Stimulated activated CD4-positive, alpha-beta T cell treated with anti-CD3 and anti-CD28 coated beads, Interleukin-1b, Interleukin-23, amount 100 ng/mL, for 24 hours (primary cell): ENCODE measurements at regions not wholly inside any gene's neighbourhood (a gene's known extent, or its start where the extent isn't known, plus 50 kb on each side); places are given as distances from the start of the nearest gene placed in this dataset.

ENCODE experiments used
- DNase-seq, 4 experiments: peaks; one replicate each; pipeline ENCODE4 v3.0.0-alpha.2; 2020; ENCODE audit warnings: low read depth in 4 of 4, low spot score in 1 of 4

DNA sequence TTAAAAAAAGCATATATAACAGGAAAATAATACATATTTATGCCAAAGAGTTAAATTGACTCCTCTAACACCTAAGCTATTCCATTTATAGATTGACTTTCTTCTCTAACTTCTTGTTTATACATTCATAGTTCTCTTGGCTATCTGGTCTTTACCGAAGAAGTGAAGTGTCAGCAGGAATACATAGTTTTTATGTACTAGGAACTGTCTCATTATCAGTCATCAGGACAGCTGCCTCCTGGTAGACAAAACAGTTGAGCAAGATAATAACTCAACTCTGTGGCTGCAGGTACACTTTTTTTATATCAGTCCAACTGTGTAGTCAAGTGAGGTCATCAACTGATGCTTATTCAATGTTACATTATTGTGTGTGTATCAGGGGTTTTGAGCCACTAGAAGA lies 1436.0 kb upstream of the NUDT12 start:
- no peak for DNase-seq

- DNase-seq = no peak
These were observed 1435.6 kb upstream of the NUDT12 start for GRCh38 chr5:104998169-104998568.

GRCh38 chr5:104987074-104987473 lies 1424.5 kb upstream of the NUDT12 start:
- DNase-seq = no peak

- DNase-seq = no peak
These were observed 1414.9 kb upstream of the NUDT12 start for GRCh38 chr5:104977529-104977928.

DNA sequence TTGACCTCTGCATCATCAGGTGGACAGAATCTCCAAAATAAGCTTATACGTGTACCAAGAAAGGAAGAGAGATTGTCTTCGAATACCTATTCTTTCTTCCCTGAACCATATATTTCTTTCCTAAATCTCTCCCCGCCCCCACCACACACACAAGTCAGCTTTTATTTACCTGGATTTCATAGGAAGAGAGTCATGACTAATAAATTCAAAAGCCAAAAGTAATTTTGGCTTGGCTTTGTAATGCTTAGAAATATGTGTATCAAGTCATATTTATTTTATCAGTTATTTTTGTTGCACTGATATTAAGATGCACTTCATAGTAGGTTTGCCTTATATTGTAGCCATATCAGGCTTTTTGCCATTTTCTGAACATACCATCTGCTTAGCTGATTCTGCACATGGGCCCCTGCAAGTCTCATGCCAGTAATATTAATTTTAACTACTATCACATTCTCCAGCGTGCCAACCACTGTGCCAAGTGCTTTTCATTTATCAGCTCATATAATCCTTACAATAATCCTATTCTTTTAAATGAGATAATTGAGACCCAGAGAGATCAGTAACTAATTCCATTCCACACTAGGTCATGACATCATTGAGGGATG lies 1405.3 kb upstream of the NUDT12 start:
- DNase-seq = no peak

DNA sequence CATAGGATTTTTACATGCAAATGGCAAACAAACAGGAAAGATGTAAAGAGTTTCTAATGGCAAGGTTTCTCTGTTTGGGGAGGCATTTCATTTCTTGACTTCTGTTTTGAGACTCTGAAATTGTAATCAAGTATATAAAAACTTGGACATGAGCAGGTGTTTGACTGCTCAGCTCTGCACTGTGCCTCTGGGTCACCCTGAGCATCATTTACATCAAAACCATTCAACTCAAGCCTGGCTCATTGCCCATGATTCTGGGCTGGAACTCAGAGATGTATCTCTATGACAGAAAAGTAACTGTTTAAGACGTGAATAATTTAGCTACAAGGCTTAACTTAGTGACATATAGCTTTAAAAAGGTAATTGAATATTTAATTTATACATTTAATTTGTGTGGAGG lies 1402.4 kb upstream of the NUDT12 start:
- no peak for DNase-seq

DNA sequence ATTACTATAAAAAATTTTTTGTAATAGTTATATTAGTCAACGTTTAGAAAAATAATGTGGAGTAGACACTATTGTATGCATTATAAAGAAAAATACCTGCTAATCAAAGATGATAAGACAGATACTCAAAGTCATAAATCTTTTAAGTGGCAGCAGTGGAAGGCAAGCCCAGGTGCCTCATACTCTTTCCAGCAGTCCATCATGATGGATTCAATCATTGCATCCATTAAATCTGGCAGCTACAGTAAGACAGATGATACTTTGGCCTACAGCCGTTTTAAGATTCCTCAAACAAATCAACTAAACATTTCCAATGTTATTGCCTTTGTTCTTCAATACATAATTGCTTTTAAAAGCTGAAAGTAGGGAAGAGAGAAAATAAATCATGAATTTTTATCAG lies 1392.9 kb upstream of the NUDT12 start:
- no peak for DNase-seq

GRCh38 chr5:104952876-104953275 lies 1390.3 kb upstream of the NUDT12 start:
- no peak for DNase-seq

GRCh38 chr5:104951829-104952228 lies 1389.2 kb upstream of the NUDT12 start:
- DNase-seq = no peak

GRCh38 chr5:104947076-104947475 lies 1384.5 kb upstream of the NUDT12 start:
- DNase-seq = no peak

DNA sequence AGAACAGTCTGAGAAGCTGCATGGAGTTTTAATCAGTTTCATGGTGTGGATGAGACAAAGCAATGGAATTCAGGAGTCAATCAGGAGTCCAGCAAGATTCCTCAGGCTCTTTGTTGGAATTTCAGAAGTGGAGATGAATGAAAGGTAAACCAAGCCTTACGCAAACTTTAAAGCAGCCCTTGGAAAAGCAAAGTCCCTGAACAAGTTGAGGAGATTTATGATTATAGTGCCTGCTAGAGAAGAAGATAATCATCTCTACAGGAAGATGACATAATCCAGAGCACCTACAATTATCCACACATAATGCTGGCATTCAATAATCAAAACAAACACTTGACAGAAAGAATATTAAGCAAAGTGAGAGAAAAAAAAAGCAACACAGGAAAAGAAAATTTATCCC lies 1380.1 kb upstream of the NUDT12 start:
- no peak for DNase-seq

DNA sequence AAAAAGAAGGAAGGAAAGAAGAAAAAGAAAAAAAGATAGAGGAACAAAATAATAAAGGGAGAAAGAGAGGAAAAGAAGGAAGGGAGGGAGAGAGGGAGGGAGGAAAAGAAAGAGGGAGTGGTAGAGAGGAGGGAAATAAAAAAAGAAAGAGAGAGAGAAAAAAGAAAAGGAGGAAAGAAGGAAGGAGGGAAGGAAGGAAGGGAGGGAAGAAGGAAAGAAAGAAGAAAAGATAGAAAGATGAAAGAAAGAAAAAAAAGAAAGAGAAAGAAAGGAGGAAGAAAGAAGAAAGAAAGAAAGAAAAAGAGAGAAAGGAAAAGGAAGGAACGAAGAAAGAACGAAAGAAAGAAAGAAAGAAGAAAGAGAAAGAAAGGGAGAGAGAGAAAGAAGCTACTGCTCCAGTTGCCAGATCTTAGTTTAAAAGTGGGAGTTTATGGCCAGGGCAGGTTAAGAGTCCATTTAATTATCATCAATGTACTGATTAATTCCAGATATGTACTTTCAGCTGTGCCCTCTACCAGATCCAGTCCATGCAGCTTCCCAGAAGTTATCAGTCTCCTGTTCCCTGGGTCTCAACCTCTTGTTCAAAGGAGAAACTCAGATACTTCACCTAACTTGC lies 1378.5 kb upstream of the NUDT12 start:
- no peak for DNase-seq

- no peak for DNase-seq
These were observed 1375.0 kb upstream of the NUDT12 start for GRCh38 chr5:104937598-104937997.

DNA sequence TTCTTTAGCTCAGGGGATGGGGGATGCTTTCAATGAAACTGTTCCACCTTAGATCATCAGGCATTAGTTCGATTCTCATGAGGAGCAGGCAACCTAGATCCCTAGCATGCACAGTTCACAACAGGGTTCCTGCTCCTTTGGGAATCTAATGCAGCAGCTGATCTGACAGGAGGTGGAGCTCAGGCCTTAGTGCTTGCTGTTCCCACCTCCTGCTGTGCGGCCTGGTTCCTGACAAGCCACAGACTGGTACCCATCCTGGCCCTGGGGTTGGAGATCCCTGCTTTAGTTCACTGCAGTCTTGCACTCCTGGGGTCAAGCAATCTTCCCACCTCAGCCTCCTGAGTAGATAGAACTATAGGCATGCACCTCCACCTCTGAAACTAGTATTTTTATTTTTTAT lies 1369.8 kb upstream of the NUDT12 start:
- no peak for DNase-seq

- no peak for DNase-seq
These were observed 1366.4 kb upstream of the NUDT12 start for GRCh38 chr5:104928906-104929520.

- DNase-seq = no peak
These were observed 1352.6 kb upstream of the NUDT12 start for GRCh38 chr5:104915226-104915625.

- DNase-seq = no peak
These were observed 1352.0 kb upstream of the NUDT12 start for GRCh38 chr5:104914536-104915070.

GRCh38 chr5:104913841-104914281 lies 1351.3 kb upstream of the NUDT12 start:
- no peak for DNase-seq

GRCh38 chr5:104909803-104910202 lies 1347.2 kb upstream of the NUDT12 start:
- no peak for DNase-seq

- no peak for DNase-seq
These were observed 1342.0 kb upstream of the NUDT12 start for GRCh38 chr5:104904561-104904960.

DNA sequence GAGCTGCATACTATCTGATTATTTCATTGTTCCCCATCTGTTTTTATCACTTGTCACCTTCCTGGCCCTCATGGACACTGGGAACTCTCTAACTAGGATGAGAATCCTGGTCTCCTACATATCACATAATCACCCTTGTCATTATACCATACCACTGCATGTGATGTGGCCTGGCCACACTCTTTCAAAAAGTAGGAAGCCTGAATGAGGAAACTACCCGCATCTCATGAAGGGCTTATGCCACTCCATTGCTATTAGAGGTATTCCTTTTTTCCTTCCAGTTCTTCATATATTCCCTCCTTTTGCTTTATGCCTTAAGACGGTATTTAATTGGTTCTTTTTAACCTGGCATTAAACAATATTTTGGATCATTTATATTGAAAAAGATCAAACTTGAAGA lies 1341.4 kb upstream of the NUDT12 start:
- no peak for DNase-seq

DNA sequence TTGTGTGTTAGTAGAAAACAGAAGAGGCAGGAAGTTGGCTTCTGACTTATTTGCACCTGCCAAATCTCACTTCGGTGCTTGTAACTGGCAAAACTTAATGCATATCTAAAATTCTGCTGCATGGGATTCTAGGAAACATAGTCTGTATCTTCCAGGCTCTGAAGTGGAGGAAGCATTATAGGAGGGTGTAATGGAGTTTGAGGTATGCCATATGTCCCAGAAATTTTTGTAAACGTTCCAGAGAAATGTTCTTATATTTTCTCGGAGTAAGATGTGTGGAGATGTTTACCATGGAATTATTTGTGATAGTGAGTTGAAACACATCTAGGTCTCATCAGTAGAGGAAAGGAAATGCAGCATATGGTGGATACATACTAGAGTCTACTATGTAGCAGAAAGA lies 1329.0 kb upstream of the NUDT12 start:
- DNase-seq = no peak

GRCh38 chr5:104890767-104891166 lies 1328.2 kb upstream of the NUDT12 start:
- no peak for DNase-seq
